OCI-LY7 (cell line): ENCODE measurements at regions not wholly inside any gene's neighbourhood (a gene's known extent, or its start where the extent isn't known, plus 50 kb on each side); places are given as distances from the start of the nearest gene placed in this dataset.

Source experiments
- BruUV-seq: library from RNA; stranded (reverse); fragments of 400-500 nt; replicated peaks from 2 replicates; lab custom pipeline; 2021; lab: Mats Ljungman, UMichigan
- CTCF ChIA-PET: fragments of 300-600 bp; sonication (Branson Sonifier 250); formaldehyde crosslinking; loops from one replicate; lab custom pipeline; 2022; ENCODE audit warnings: antibody characterized with exemption; ENCODE audit not compliant: unreplicated experiment; lab: Charles Lee
- POLR2A ChIA-PET: fragments of 300-600 bp; sonication (Branson Sonifier 250); formaldehyde crosslinking; loops from one replicate; lab custom pipeline; 2022; ENCODE audit warnings: antibody characterized with exemption; lab: Charles Lee
- DNase-seq: peaks from one replicate; pipeline ENCODE4 v3.0.0-alpha.2; 2015; ENCODE audit warnings: low spot score
- H2AFZ ChIP-seq: fragments of 200-600 bp; sonication (generic), shearing (Covaris generic); 2 replicates; pipeline ENCODE4 v1.6.1; 2014; ENCODE audit warnings: mild to moderate bottlenecking, antibody characterized with exemption, low read length, moderate library complexity
- H3K27ac ChIP-seq: fragments of 200-600 bp; sonication (generic); 2 replicates; pipeline ENCODE4 v1.5.1; 2014; ENCODE audit warnings: mixed run types, low read depth, mild to moderate bottlenecking, moderate library complexity, low read length, inconsistent platforms; ENCODE audit not compliant: poor library complexity, severe bottlenecking
- H3K36me3 ChIP-seq: fragments of 200-600 bp; sonication (generic); 2 replicates; pipeline ENCODE4 v1.6.1; 2014; ENCODE audit warnings: mild to moderate bottlenecking, antibody characterized with exemption, low read length, moderate library complexity, mixed read lengths; ENCODE audit not compliant: insufficient read depth
- H3K4me1 ChIP-seq: fragments of 200-600 bp; sonication (generic); 2 replicates; pipeline ENCODE4 v1.5.1; 2014; ENCODE audit warnings: mild to moderate bottlenecking, low read length; ENCODE audit not compliant: insufficient read depth, poor library complexity, severe bottlenecking
- H3K4me2 ChIP-seq: fragments of 200-600 bp; sonication (generic); 2 replicates; pipeline ENCODE4 v1.6.1; 2014; ENCODE audit warnings: mild to moderate bottlenecking, low read length
- H3K4me3 ChIP-seq: fragments of 200-600 bp; sonication (generic); 2 replicates; pipeline ENCODE4 v1.5.1; 2014; ENCODE audit warnings: mild to moderate bottlenecking, low read depth, low read length; ENCODE audit not compliant: poor library complexity, severe bottlenecking
- H3K79me2 ChIP-seq: fragments of 200-600 bp; sonication (generic); 2 replicates; pipeline ENCODE4 v1.6.1; 2016; ENCODE audit warnings: low read depth, mild to moderate bottlenecking, low read length, moderate library complexity, mixed read lengths; ENCODE audit not compliant: insufficient read depth
- H3K9me2 ChIP-seq: fragments of 200-600 bp; sonication (generic); 2 replicates; pipeline ENCODE4 v1.6.1; 2016; ENCODE audit warnings: mild to moderate bottlenecking, low read length, mixed read lengths; ENCODE audit not compliant: insufficient read depth
- H3K9me3 ChIP-seq: fragments of 200-600 bp; sonication (generic); 2 replicates; pipeline ENCODE4 v1.6.1; 2014; ENCODE audit warnings: mild to moderate bottlenecking, mixed run types, low read length, mixed read lengths
- H4K20me1 ChIP-seq: fragments of 200-600 bp; sonication (generic); 2 replicates; pipeline ENCODE4 v1.6.1; 2014; ENCODE audit warnings: mild to moderate bottlenecking, antibody characterized with exemption, low read length, moderate library complexity, mixed read lengths; ENCODE audit not compliant: insufficient read depth
- CTCF ChIP-seq: fragments of 200-600 bp; sonication (generic); conservative IDR thresholded peaks from 2 replicates; pipeline ENCODE4 v1.5.1; 2014; ENCODE audit warnings: mild to moderate bottlenecking, antibody characterized with exemption, low read length, moderate library complexity, mixed read lengths
- EZH2phosphoT487 ChIP-seq: fragments of 200-600 bp; sonication (generic); IDR thresholded peaks from 2 replicates; pipeline ENCODE4 v1.6.1; 2018; ENCODE audit warnings: low read depth, borderline replicate concordance, mild to moderate bottlenecking, mixed run types, antibody characterized with exemption, low read length, moderate library complexity, mixed read lengths
- intact Hi-C: fragments of 100-400 bp; cut with micrococcal nuclease; formaldehyde crosslinking; loops from one replicate; pipeline ENCODE4 v1.10.0; 2022; ENCODE audit not compliant: unreplicated experiment

- H2AFZ ChIP-seq: no peak overlapping the region
- ChIA-PET POLR2A (interaction anchor here (0.6 kb wide), 1 partner anchor 1044 kb away, joined by 3 read pairs; no protein-coding TSS in a partner anchor), CTCF (no interaction called here)
- no peak overlapping the region for H3K27ac ChIP-seq
- intact Hi-C loops: no loop called here
- no peak for DNase-seq
- no peak overlapping the region for H3K4me3 ChIP-seq
- TF ChIP-seq CTCF (no peak), EZH2phosphoT487 (no peak)
- no peaks in the 10 kb centered on the region; the same call in 1 of the 2 replicates for H3K9me3 ChIP-seq
- H3K36me3 ChIP-seq: no peaks in the 10 kb centered on the region
- BruUV-seq: no TSS peak
- H3K4me1 ChIP-seq: no peaks in the 10 kb centered on the region
- H3K9me2 ChIP-seq: no peaks in the 10 kb centered on the region
- no peak overlapping the region for H3K4me2 ChIP-seq
- H3K79me2 ChIP-seq: no peaks in the 10 kb centered on the region
- H4K20me1 ChIP-seq: no peaks in the 10 kb centered on the region
Observed at GRCh38 chr5:5783021-5783420, 360.5 kb downstream of the ICE1 start.

GRCh38 chr5:5782402-5782801 lies 359.9 kb downstream of the ICE1 start:
- H3K27ac ChIP-seq: no peak overlapping the region
- H3K36me3 ChIP-seq: no peaks in the 10 kb centered on the region
- intact Hi-C loops: no loop called here
- no peak overlapping the region for H3K4me2 ChIP-seq
- DNase-seq: no peak
- H3K4me1 ChIP-seq: no peaks in the 10 kb centered on the region
- CTCF ChIA-PET: no interaction called here
- no peak for TF ChIP-seq CTCF
- TF ChIP-seq EZH2phosphoT487: no peak
- H3K9me3 ChIP-seq: no peaks in the 10 kb centered on the region; the same call in 1 of the 2 replicates
- POLR2A ChIA-PET: no interaction called here
- H3K9me2 ChIP-seq: no peaks in the 10 kb centered on the region
- no peaks in the 10 kb centered on the region for H3K79me2 ChIP-seq
- BruUV-seq: no TSS peak
- H3K4me3 ChIP-seq: no peak overlapping the region
- H2AFZ ChIP-seq: no peak overlapping the region
- H4K20me1 ChIP-seq: no peaks in the 10 kb centered on the region

GRCh38 chr5:5781335-5781734 lies 358.9 kb downstream of the ICE1 start:
- Histone ChIP-seq H3K4me1 (no peaks in the 10 kb centered on the region), H3K36me3 (no peaks in the 10 kb centered on the region), H2AFZ (no peak overlapping the region), H3K79me2 (no peaks in the 10 kb centered on the region), H3K4me2 (no peak overlapping the region), H3K4me3 (no peak overlapping the region), H3K27ac (no peak overlapping the region), H3K9me2 (no peaks in the 10 kb centered on the region), H4K20me1 (no peaks in the 10 kb centered on the region), H3K9me3 (no peaks in the 10 kb centered on the region)
- DNase-seq: no peak
- POLR2A ChIA-PET: no interaction called here
- CTCF ChIA-PET: no interaction called here
- intact Hi-C loops: no loop called here
- BruUV-seq: no TSS peak
- TF ChIP-seq EZH2phosphoT487: no peak
- no peak for TF ChIP-seq CTCF
